ENCODE measurements at regions not wholly inside any gene's neighbourhood (a gene's known extent, or its start where the extent isn't known, plus 50 kb on each side); places are given as distances from the start of the nearest gene placed in this dataset.

DNA sequence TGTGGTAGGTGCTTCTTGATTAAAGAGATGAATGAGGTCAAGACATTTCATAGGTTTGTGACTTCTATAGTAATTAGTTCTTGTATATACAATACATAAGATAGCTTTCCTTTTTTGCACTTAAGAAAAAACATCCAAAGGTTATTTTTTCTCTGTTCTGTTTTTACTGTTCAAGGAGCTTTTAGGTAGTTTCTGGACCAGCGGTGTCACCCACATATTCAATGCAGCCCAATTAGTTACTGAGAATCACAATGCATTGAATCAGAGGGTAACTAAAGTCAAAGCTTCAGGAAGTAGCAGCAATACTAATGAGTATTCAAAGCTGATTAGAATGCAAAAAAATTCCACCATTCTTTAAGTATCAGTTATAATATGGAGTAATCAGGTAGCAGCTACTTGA lies 211.6 kb downstream of the SH2D1A start:
- TF ChIP-seq EZH2 (IDR thresholded peaks at IDR 0.05; ENCODE audit: borderline replicate concordance, low read length): no peak
- TF ChIP-seq CTCF (IDR thresholded peaks at IDR 0.05; ENCODE audit: low read length): no peak
- Histone ChIP-seq H3K9me3 (ENCODE audit: low read length) (no peaks in the 10 kb centered on the region), H3K4me2 (ENCODE audit: low read length) (no peak overlapping the region)

GRCh38 chrX:124573468-124573867 lies 227.1 kb downstream of the SH2D1A start:
- Histone ChIP-seq H3K4me3 (ENCODE audit: low read depth, low read length, poor library complexity, severe bottlenecking) (no peak overlapping the region), H3K4me1 (ENCODE audit: insufficient read depth, low read length, severe bottlenecking) (no peaks in the 10 kb centered on the region), H3K4me2 (ENCODE audit: low read length) (no peak overlapping the region), H3K36me3 (ENCODE audit: insufficient read depth, low read length) (no peaks in the 10 kb centered on the region), H3K27me3 (ENCODE audit: insufficient read depth, low read length) (no peaks in the 10 kb centered on the region), H3K79me2 (ENCODE audit: insufficient read depth, low read length) (no peaks in the 10 kb centered on the region), H3K9me2 (ENCODE audit: low read depth, low read length) (no peaks in the 10 kb centered on the region), H3F3A (ENCODE audit: insufficient read depth, low read length) (no peaks in the 10 kb centered on the region), H3K9ac (ENCODE audit: low read length) (no peak overlapping the region), H2AFZ (ENCODE audit: low read length) (no peak overlapping the region), H3K27ac (ENCODE audit: low read depth, low read length, poor library complexity, severe bottlenecking) (no peak overlapping the region), H4K20me1 (ENCODE audit: insufficient read depth, low read length) (no peaks in the 10 kb centered on the region), H3K9me3 (ENCODE audit: low read length) (no peaks in the 10 kb centered on the region)
- no peak for TF ChIP-seq CTCF (IDR thresholded peaks at IDR 0.05; ENCODE audit: low read length)
- TF ChIP-seq EZH2 (IDR thresholded peaks at IDR 0.05; ENCODE audit: borderline replicate concordance, low read length): no peak

More for the DNA sequence above, 211.6 kb downstream of the SH2D1A start:
- H3K27me3 ChIP-seq (ENCODE audit: insufficient read depth, low read length): no peaks in the 10 kb centered on the region
- H3K79me2 ChIP-seq (ENCODE audit: insufficient read depth, low read length): no peaks in the 10 kb centered on the region
- H3K9me2 ChIP-seq (ENCODE audit: low read depth, low read length): no peaks in the 10 kb centered on the region
- H3K36me3 ChIP-seq (ENCODE audit: insufficient read depth, low read length): no peaks in the 10 kb centered on the region
- no peaks in the 10 kb centered on the region for H3F3A ChIP-seq (ENCODE audit: insufficient read depth, low read length)
- no peak overlapping the region for H3K9ac ChIP-seq (ENCODE audit: low read length)
- H4K20me1 ChIP-seq (ENCODE audit: insufficient read depth, low read length): no peaks in the 10 kb centered on the region
- no peak overlapping the region for H2AFZ ChIP-seq (ENCODE audit: low read length)
- no peak overlapping the region for H3K27ac ChIP-seq (ENCODE audit: low read depth, low read length, poor library complexity, severe bottlenecking)
- H3K4me1 ChIP-seq (ENCODE audit: insufficient read depth, low read length, severe bottlenecking): no peaks in the 10 kb centered on the region
- H3K4me3 ChIP-seq (ENCODE audit: low read depth, low read length, poor library complexity, severe bottlenecking): no peak overlapping the region

DNA sequence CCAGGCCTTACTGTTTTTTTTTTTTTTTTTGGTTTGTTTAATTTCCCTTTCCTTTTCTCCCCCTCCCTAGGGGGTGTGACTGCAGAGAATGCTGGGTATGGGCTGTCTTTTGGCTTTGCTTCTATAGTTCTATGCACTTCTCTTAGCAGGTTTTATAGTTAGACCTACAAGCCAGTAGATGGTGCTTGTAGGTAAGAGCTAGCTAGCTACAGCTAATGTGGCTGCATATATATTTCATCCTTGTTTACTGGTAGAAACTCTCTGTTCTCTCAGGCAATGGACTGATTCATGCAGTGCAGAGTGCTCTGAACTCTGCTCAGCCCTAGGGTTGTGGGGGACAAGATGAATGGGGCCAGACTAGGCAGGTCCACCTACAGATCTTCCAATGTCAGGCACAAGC lies 246.4 kb downstream of the SH2D1A start:
- no peak for TF ChIP-seq CTCF (IDR thresholded peaks at IDR 0.05; ENCODE audit: low read length)
- no peak for TF ChIP-seq EZH2 (IDR thresholded peaks at IDR 0.05; ENCODE audit: borderline replicate concordance, low read length)
- no peaks in the 10 kb centered on the region for H3K36me3 ChIP-seq (ENCODE audit: insufficient read depth, low read length)
- H3K27ac ChIP-seq (ENCODE audit: low read depth, low read length, poor library complexity, severe bottlenecking): no peak overlapping the region
- no peaks in the 10 kb centered on the region for H3K9me3 ChIP-seq (ENCODE audit: low read length)
- H2AFZ ChIP-seq (ENCODE audit: low read length): no peak overlapping the region
- H3K4me1 ChIP-seq (ENCODE audit: insufficient read depth, low read length, severe bottlenecking): no peaks in the 10 kb centered on the region
- H3K9me2 ChIP-seq (ENCODE audit: low read depth, low read length): no peaks in the 10 kb centered on the region
- no peak overlapping the region for H3K9ac ChIP-seq (ENCODE audit: low read length)
- H4K20me1 ChIP-seq (ENCODE audit: insufficient read depth, low read length): no peaks in the 10 kb centered on the region
- no peaks in the 10 kb centered on the region for H3F3A ChIP-seq (ENCODE audit: insufficient read depth, low read length)
- no peak overlapping the region for H3K4me2 ChIP-seq (ENCODE audit: low read length)
- no peak overlapping the region for H3K4me3 ChIP-seq (ENCODE audit: low read depth, low read length, poor library complexity, severe bottlenecking)
- no peaks in the 10 kb centered on the region for H3K79me2 ChIP-seq (ENCODE audit: insufficient read depth, low read length)
- H3K27me3 ChIP-seq (ENCODE audit: insufficient read depth, low read length): no peaks in the 10 kb centered on the region
